GM11168 (cell line): ENCODE measurements at regions not wholly inside any gene's neighbourhood (a gene's known extent, or its start where the extent isn't known, plus 50 kb on each side); places are given as distances from the start of the nearest gene placed in this dataset.

Experiments used
- in situ Hi-C: fragments of 300-500 bp; cut with MboI; formaldehyde crosslinking; loops from one replicate; pipeline ENCODE4 v1.12.0; 2022; ENCODE audit warnings: low sequenced_read_pairs; ENCODE audit not compliant: unreplicated experiment

DNA sequence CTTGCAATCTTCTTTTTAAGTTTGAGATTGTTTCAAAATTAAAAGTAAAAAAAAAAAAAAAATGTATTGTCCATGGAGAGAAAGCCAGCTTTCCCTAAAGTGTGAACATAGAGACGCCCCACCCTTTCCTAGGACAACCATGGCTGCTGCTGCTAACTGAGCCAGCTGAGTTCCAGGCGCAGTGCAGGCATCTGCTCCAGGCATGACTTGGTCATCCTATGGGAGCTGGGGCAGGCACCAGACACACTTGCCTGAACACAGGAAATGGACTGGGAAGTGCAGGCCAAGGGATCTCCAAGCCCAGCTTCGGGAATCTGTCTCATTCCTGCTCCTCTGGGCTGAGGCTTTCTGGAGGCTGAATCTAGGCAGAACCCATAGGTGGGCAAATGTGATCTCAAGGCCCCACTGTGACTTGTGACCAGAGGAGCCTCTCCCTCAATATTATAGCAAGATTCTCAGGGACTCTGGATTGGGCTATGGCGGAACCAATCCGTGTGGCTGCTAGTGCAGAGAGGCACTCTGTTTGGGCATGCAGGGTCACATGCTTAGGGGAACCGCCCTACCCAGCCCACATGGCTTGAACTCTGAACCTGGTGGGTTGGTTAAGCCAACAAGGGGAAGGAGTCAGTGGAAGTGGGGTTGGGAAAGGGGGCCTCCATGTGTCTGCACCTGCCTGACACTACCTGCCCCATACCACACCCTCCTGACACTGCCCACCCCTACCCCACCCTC is 138.2 kb upstream of the CST7 start:
- in situ Hi-C loops, result no loop called here

DNA sequence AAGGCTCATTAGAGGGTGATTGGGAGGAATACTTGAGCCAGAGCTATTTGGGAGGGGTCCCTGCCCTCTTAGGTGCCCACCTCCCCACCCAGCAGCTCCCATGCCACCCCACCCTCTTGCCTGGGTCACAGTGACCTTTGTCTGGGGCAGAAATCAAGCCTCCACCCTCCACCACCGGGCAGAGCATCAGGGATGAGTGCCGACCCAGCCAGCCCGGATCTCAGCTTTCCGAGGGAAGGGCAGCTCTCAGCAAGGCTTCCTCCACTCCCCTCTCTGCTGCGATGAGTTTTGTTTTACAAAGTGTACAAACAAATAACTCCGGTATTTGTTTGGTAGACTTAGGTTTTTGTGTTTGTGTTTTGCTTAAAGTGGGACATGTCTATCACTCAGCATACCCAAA is 136.7 kb upstream of the CST7 start:
- in situ Hi-C loops, result no loop called here

DNA sequence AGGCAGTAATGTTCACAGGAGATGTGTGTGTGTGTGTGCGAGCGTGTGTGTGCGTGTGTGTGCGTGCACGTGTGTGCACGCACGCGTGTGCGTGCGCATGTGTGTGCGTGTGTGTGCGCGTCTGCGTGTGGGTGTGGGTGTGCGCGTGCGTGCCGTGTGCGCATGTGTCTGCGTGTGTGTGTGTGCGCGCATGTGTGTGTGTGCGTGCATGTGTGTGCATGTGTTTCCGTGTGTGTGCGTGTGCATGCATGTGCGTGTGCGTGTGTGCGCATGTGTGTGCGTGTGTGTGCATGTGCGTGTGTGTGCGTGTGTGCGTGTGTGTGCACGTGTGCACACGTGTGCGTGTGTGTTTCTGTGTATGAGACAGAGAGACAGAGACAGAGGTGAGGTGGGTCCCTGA is 136.0 kb upstream of the CST7 start:
- in situ Hi-C loops, result no loop called here

DNA sequence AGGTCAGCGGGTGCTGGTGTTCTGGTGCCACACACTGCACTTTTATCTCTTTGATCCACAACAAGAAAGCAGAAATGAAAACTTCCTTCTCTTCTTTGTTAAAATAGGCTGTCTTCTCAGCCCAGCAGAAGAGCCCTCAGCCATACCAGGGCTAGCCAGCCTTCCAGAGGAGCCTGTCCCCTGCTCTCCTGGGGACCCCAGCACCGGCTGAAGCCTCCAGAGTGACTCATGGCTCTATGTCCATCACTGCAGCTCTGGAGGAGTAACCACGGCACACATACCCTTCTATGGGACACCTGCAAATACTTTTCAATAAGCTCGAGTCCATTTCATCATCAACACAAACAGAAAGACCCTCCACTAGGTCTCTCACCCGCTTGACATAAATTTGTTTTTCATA is 135.6 kb upstream of the CST7 start:
- in situ Hi-C loops, result no loop called here

DNA sequence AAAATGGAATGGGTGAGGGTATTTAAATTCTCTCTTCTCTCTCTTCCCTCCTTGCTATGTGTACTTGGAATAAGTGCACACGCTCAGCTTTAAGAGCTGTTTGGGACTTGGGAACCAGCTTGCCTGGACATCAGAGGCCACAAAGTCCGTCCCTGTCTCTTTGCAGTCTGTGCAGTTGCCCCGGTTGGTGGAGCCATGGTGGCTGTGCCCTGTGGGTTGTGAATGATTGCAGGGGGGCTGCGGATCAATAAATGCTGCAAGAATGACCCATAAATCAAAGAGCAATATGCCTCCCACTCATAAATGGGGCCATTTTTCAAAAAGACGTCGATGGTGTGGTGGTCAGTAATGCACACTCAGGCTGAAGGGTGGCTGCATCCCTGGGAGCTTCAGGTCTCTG is 135.1 kb upstream of the CST7 start:
- in situ Hi-C loops, result no loop called here

DNA sequence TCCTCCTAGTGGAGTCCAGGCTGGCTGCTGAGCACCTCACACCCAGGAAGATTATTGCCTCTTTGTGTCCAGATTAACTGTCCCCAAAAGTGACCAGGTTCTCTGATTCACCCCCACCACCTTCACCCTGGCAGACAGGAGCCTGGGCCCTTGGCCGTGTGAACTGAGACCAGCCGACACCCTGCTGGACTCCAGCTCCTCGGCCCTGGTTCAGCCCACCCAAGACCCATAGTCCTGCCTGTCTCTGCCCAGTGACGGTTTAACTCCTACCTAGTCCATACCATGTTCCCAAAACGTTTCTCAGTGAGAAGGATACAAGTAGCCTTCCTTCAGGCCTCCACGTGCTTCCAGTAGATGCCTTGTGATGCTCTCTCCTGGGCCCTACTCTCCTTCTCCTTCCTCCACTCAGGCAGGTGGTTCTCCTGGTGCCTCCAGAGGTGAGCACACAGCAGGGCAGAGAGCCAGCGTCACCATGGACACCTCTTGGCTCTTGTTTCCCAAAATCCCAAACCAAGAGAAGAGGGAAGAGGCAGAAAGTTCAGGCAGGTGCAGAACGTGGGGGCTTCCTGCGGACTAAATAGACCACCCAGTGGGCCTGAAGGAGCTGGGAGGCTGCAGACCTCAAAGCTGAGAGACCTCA is 134.4 kb upstream of the CST7 start:
- in situ Hi-C loops, result no loop called here

DNA sequence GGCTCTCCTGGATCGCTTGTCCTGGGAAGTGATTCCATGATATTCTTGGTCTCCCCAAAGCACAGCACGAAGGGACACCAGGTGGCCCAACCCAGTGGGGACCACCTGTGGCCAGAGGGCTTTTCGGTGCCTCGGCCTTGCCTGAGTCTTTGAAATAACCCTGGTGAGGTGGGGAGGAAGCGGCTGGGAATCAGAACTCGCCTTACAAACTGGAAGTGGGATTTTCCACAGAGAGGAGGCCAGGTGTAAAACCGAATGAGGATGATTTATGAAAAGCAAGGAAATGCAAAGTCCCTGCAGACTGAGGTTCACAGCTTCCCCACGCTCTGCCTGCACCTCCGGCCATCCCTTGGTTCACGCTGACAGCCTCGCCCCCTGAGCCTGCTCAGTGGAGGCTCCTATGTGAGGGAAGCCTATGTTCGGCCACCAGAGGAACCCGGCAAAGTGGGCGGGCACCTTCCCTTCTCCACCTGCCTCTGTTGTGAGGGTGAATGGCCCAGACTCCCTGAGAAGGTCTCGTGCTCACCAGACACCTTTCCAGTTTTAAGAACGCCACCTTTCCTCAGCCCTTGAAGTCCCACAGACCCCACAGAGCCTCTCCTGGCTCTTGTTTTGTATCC is 133.8 kb upstream of the CST7 start:
- in situ Hi-C loops, result no loop called here

DNA sequence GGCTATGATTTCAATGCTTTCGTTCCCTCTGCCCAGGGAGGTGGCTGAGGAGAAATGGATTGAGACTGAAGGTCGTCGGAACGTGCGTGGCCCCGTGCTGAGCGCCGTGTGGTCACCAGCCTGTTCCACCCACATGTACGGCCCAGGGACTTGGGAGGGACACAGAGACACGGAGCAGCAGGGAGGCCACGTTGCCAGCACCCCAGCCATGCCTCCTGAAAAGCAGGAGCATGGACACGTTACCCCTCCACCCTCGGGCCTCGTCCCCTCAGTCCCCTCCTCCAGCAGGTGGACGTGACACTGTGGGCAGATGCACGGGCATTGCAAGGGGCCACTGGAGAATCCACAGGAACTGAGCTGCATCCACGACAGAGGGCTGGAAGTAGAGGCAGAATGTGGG is 133.1 kb upstream of the CST7 start:
- in situ Hi-C loops, result no loop called here

DNA sequence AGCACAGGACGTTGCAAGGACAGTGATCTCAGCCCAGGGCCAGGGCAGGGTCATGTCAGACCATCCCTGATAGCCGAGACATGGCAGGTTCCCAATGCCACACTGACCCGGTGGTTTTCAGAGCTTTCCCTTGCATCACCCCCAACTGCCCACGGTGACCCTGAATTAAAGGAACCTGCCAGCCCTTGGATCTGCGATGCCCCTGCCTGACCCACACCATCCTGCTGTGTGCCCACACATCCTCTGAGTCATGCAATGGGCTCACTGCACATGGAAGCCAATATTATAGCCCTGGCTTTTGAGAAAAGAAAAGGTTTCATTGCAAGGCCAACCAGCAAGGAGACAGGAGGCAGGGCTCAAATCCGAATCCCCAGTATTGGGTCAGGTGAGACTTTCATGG is 132.6 kb upstream of the CST7 start:
- in situ Hi-C loops, result no loop called here

DNA sequence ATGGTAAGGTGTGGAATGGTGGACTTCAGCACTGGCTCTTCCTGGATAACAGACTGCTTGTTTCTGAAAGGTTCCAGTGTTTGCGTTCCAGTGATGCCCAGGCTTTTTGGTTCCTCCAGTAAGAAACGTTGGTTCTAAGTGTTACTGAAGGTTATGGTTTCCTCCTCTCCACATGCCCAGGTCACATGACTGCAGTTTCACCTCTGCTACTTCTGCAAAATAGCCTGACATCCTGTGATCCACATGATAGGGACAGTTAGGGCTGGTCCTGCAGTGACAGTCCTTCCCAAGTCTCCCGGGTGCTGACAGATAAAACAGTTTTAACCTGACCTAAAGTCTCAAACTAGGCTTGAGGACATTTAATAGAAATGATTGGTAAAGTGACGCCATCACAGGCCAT is 132.2 kb upstream of the CST7 start:
- in situ Hi-C loops, result no loop called here

DNA sequence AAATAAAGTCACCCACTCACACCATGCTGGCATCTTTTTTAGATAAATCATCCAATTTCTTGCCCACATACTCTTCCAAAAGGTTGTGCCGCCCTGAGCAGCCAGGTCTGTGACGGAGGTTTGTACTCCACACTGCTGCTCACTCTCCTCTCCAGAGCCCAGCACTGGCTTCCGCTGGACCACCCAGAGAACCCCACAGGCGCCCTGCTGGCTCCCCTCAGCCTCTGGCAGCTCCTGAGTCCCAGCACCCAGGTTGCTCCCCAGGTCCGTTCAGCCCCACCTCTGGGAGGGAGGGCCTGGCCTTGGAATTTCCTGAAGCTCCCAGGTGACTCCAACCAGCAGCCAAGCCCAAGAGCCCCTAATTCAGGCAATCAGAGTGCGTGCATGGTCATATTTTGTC is 131.7 kb upstream of the CST7 start:
- in situ Hi-C loops, result no loop called here

DNA sequence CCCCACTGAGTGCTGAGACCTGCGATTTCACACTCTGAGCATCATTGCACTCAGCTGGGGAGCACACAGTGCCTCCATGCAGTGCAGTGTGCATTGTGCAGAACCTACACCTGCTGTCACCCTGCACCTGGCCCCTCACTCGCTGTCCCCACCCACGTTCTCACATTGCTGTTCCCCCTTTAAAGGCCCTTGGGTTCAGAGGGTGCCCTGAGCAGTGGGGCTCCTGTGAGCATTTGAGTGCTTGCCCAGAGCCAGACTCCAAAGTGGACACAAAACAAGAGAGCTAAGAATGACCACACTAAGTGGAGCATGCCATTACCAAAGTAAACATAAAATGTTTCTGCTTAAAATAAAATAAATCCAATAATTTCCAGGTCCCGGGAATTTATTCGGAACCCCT is 131.0 kb upstream of the CST7 start:
- in situ Hi-C loops, result no loop called here

DNA sequence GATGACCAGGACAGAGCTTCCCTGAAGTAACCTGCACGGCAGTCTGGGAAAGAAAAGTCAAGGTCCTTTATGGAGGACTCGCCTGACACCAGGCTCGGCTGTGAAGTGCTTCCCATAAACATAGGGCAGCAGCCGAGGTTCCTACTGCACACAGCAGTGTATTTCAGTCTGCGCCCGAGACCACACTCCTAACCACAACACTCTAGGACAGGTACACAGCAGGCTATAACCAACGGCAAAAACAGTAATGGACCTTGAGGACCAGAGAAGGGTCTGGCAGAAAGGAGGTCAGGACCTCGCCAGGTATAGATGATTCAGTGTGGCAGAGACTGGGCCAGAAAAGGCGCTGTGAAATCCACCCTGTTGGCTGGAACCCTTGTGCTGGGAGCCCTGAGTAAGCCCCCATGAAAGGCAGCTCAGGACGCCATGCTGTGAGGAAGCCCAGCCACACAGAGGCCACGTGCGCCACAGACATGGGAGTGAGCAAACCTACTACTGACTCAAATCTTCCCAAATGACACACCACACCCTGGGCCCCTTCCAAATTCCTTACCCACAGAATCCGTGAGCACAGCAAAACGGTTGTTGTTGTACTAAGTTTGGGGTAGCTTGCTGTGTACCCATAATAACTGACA is 129.6 kb upstream of the CST7 start:
- in situ Hi-C loops, result no loop called here

DNA sequence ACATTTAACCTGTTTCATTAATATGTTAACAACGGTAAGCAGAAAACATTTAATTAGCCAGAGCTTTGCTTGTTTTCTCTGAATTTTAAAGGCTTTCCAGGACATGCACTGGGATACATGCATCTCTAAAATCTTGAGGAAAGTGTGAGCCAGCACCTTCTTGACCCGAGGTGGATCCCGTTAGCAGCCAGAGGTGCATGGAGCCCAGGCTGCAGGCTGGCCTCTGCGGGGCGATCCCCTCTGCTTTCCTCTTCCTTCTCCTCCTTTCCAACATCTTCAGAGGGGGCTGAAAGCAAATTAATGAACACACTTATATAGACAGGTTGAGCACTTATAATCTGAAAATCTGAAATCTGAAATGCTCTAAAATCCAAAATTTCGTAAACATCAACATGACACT is 128.7 kb upstream of the CST7 start:
- in situ Hi-C loops, result no loop called here

DNA sequence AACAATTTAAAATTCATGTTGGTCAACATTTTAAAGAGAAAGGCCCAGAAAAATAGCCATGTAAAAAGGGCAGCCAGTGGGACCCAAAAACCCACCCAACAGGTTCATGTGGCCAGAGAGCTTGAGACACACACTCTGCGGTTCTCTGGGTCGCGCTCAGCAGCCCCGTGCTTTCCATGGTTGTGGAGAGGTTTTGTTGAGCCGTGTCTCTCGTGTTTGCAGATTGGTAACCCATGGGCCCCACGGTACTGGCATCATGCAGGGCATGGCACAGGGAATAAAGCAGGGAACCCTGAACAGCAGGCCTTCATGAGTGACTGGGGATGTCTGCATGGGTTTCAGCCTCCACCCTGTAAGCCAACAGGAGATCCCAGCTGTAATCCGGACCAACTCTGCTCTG is 127.7 kb upstream of the CST7 start:
- in situ Hi-C loops, result no loop called here

DNA sequence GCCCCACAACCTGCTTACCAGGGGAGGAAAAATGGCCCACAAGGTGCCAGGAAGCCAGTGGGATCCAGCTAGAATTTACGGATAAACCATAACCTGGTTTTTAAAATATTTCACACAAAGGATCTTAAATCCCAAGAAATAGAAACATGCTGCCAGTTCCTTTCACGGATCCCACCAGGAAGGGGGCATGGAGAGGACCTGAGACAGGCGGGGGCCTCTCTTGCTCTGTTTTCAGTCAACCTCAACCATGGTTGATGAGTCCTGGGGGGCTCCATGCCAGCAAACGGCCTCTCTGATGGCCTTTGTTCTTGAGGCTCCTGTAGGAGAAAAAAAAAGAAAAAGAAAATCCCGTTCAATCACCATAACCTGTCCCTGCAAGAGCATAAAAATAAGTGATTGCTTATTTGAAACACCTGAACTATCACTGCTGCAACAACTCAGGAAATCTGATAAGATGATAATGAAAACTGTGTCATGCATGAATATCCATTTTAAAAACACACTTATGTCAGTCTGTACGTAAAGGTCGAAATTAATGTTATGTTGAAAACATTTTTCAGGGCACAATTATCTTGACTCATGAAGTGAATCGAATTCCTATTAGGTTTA is 125.8 kb upstream of the CST7 start:
- in situ Hi-C loops, result no loop called here

DNA sequence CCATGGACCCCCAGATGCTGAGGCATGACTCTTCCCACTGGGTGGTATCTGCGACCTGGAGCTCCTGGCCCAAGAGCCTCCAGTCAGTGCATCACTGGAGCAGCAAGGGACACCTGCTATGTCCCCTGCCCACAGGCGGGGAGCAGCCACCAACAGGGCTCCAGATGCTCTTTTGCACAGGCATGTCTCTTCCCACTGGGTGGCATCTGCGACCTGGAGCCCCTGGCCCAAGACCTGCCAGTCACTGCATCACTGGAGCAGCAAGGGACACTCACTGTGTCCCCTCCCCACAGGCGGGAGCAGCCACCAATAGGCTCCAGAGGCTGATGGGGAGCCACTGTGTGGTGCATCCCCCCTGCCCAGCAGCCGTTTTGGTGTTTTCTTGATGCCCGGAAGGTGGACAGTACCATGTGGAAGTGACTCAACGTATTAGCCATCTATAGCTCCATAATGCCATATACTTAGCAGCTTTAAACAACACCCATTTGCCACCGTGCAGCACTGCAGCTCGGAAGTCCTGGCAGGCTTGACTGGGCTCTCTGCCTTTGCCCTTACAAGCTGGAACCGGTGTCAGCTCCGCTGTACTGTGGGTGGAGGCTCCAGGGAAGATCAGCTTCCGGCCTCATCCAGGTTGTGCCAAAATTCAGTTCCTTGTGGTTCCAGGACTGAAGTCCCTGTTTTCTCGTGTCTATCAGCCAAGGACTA is 124.9 kb upstream of the CST7 start:
- in situ Hi-C loops, result no loop called here

DNA sequence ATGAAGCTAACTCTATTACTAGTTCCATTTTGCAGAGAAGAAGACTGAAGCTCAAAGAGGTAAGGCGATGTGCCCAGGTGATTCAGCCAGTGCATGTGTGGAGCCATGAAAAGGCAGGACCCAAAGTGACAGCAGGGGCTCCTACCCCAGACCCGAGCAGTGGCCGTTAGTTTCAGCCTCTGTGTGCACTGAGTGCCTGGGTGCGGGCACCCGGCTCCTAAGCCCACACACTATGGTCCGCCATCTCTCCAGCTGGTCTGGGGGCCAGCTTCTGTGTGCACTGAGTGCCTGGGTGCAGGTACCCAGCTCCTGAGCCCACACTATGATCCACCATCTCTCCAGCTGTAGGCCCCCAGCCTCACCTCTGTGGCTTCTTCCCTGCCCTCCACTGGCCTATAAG is 123.5 kb upstream of the CST7 start:
- in situ Hi-C loops, result no loop called here

DNA sequence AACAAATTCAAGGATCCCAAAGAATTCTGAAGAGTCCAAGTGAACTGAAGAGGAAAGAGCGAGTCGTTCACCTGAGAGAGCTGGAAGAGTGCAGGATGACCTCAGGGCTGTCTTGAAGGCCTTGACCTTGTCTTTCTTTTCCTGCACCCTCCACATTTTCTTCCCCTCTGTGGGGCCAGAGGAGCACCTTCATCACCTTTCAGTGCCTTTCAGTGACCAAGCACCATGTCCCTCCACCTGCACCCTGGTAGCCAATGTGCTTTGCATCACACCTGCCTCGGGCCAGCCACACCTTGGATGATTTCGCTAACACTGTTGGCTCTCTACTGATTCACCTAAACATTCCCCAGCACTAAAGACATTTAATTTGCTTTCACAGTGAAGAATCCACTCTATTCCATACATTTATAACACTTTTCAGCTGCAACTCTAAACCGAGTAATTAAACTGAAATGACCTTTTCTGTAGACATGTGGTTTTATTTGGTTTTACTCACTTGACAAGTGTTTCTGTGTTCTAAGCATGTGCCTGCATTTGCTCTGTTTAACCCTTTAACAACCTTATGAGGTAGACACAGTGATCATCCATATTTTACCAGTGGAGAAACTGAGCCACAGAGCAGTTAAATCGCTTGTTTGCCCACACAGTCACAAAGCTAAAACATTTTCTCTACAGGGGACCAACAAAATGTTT is 121.3 kb upstream of the CST7 start:
- in situ Hi-C loops, result no loop called here
